ENCODE measurements at regions not wholly inside any gene's neighbourhood (a gene's known extent, or its start where the extent isn't known, plus 50 kb on each side); places are given as distances from the start of the nearest gene placed in this dataset.

- in situ Hi-C loops (cut with MboI; ENCODE audit: low sequenced_read_pairs) = loop anchor here (25.0 kb wide), 1 partner anchor 374 kb away; no protein-coding TSS in a partner anchor
Measured at GRCh38 chr2:35963357-35963756, 392.2 kb upstream of the CRIM1 start.

GRCh38 chr2:35962585-35963146 lies 392.9 kb upstream of the CRIM1 start:
- in situ Hi-C loops (cut with MboI; ENCODE audit: low sequenced_read_pairs) = loop anchor here (25.0 kb wide), 1 partner anchor 375 kb away; no protein-coding TSS in a partner anchor

- in situ Hi-C loops (cut with MboI; ENCODE audit: low sequenced_read_pairs) = loop anchor here (25.0 kb wide), 1 partner anchor 377 kb away; no protein-coding TSS in a partner anchor
Measured at GRCh38 chr2:35960596-35960995, 395.0 kb upstream of the CRIM1 start.

GRCh38 chr2:35957053-35957452 lies 398.5 kb upstream of the CRIM1 start:
- in situ Hi-C loops (cut with MboI; ENCODE audit: low sequenced_read_pairs) = loop anchor here (25.0 kb wide), 1 partner anchor 380 kb away; no protein-coding TSS in a partner anchor

- in situ Hi-C loops (cut with MboI; ENCODE audit: low sequenced_read_pairs) = no loop called here
Measured at GRCh38 chr2:35946478-35946877, 409.1 kb upstream of the CRIM1 start.

- in situ Hi-C loops (cut with MboI; ENCODE audit: low sequenced_read_pairs) = no loop called here
Measured at GRCh38 chr2:35938838-35939237, 416.7 kb upstream of the CRIM1 start.

GRCh38 chr2:35933031-35933430 lies 422.5 kb upstream of the CRIM1 start:
- in situ Hi-C loops (cut with MboI; ENCODE audit: low sequenced_read_pairs) = no loop called here

GRCh38 chr2:35932276-35932963 lies 423.2 kb upstream of the CRIM1 start:
- in situ Hi-C loops (cut with MboI; ENCODE audit: low sequenced_read_pairs) = no loop called here

- in situ Hi-C loops (cut with MboI; ENCODE audit: low sequenced_read_pairs) = no loop called here
Measured at GRCh38 chr2:35931626-35932025, 424.0 kb upstream of the CRIM1 start.

GRCh38 chr2:35931115-35931514 lies 424.5 kb upstream of the CRIM1 start:
- in situ Hi-C loops (cut with MboI; ENCODE audit: low sequenced_read_pairs) = no loop called here

- in situ Hi-C loops (cut with MboI; ENCODE audit: low sequenced_read_pairs) = no loop called here
Measured at GRCh38 chr2:35929551-35929950, 426.0 kb upstream of the CRIM1 start.

- in situ Hi-C loops (cut with MboI; ENCODE audit: low sequenced_read_pairs) = no loop called here
Measured at GRCh38 chr2:35920061-35920460, 435.5 kb upstream of the CRIM1 start.

- in situ Hi-C loops (cut with MboI; ENCODE audit: low sequenced_read_pairs) = no loop called here
Measured at GRCh38 chr2:35915261-35915660, 440.3 kb upstream of the CRIM1 start.

GRCh38 chr2:35891936-35892335 lies 463.6 kb upstream of the CRIM1 start:
- in situ Hi-C loops (cut with MboI; ENCODE audit: low sequenced_read_pairs) = no loop called here

GRCh38 chr2:35891528-35891927 lies 464.1 kb upstream of the CRIM1 start:
- in situ Hi-C loops (cut with MboI; ENCODE audit: low sequenced_read_pairs) = no loop called here

- in situ Hi-C loops (cut with MboI; ENCODE audit: low sequenced_read_pairs) = no loop called here
Measured at GRCh38 chr2:35887146-35887545, 468.4 kb upstream of the CRIM1 start.

GRCh38 chr2:35873921-35874320 lies 481.7 kb upstream of the CRIM1 start:
- in situ Hi-C loops (cut with MboI; ENCODE audit: low sequenced_read_pairs) = no loop called here

- in situ Hi-C loops (cut with MboI; ENCODE audit: low sequenced_read_pairs) = no loop called here
Measured at GRCh38 chr2:35871672-35872071, 483.9 kb upstream of the CRIM1 start.

GRCh38 chr2:35870713-35871112 lies 484.9 kb upstream of the CRIM1 start:
- in situ Hi-C loops (cut with MboI; ENCODE audit: low sequenced_read_pairs) = no loop called here

- in situ Hi-C loops (cut with MboI; ENCODE audit: low sequenced_read_pairs) = no loop called here
Measured at GRCh38 chr2:35864141-35864540, 491.4 kb upstream of the CRIM1 start.

GRCh38 chr2:35858216-35858615 lies 497.4 kb upstream of the CRIM1 start:
- in situ Hi-C loops (cut with MboI; ENCODE audit: low sequenced_read_pairs) = no loop called here

- in situ Hi-C loops (cut with MboI; ENCODE audit: low sequenced_read_pairs) = no loop called here
Measured at GRCh38 chr2:35857498-35857897, 498.1 kb upstream of the CRIM1 start.

GRCh38 chr2:35831385-35831784 lies 524.2 kb upstream of the CRIM1 start:
- in situ Hi-C loops (cut with MboI; ENCODE audit: low sequenced_read_pairs) = no loop called here
